ENCODE measurements at regions not wholly inside any gene's neighbourhood (a gene's known extent, or its start where the extent isn't known, plus 50 kb on each side); places are given as distances from the start of the nearest gene placed in this dataset.

- TF ChIP-seq SUZ12 (IDR thresholded peaks at IDR 0.05; ENCODE audit: extremely low read depth, insufficient read depth, insufficient read length) (no peak), YY1 (IDR thresholded peaks at IDR 0.05; ENCODE audit: insufficient read depth, insufficient read length) (no peak)
Measured at GRCh38 chr18:78693429-78693828, 286.2 kb upstream of the SALL3 start.
